Right renal pelvis (tissue), 4 donors: ENCODE measurements at regions not wholly inside any gene's neighbourhood (a gene's known extent, or its start where the extent isn't known, plus 50 kb on each side); places are given as distances from the start of the nearest gene placed in this dataset.
"Not testable (repeated sequence)": the region's sequence is repeated elsewhere in the genome, so short reads cannot be mapped to it uniquely, and the experiment has no call there.

ENCODE experiments used
- DNase-seq, 4 donors: peaks; one replicate each; pipeline ENCODE4 v3.0.0-alpha.2; 2013; ENCODE audit warnings: low read depth in 4 of 4, low spot score in 3 of 4, missing footprints in 1 of 4

GRCh38 chr7:24428676-24429075, 144.6 kb upstream of the PALS2 start:
- no peak for DNase-seq

- DNase-seq: no peak
Measured at GRCh38 chr7:24432677-24433076, 140.6 kb upstream of the PALS2 start.

GRCh38 chr7:24434972-24435371, 138.3 kb upstream of the PALS2 start:
- no peak for DNase-seq

- DNase-seq: no peak
Measured at GRCh38 chr7:24436131-24436920, 136.9 kb upstream of the PALS2 start.

GRCh38 chr7:24438232-24438631, 135.0 kb upstream of the PALS2 start:
- no peak for DNase-seq

- not testable (repeated sequence) for DNase-seq
Measured at GRCh38 chr7:24439104-24439503, 134.1 kb upstream of the PALS2 start.

GRCh38 chr7:24440892-24441291, 132.4 kb upstream of the PALS2 start:
- DNase-seq: no peak

GRCh38 chr7:24441314-24442027, 131.8 kb upstream of the PALS2 start:
- DNase-seq: no peak

- no peak for DNase-seq
Measured at GRCh38 chr7:24442170-24442777, 131.0 kb upstream of the PALS2 start.

GRCh38 chr7:24444666-24445440, 128.4 kb upstream of the PALS2 start:
- peak in 1 of 4 donors; percentile 12 for DNase-seq

- DNase-seq: no peak
Measured at GRCh38 chr7:24448038-24448437, 125.2 kb upstream of the PALS2 start.

- DNase-seq: not testable (repeated sequence)
Measured at GRCh38 chr7:24449416-24449815, 123.8 kb upstream of the PALS2 start.

GRCh38 chr7:24455813-24456525, 117.3 kb upstream of the PALS2 start:
- DNase-seq: no peak

- DNase-seq: no peak
Measured at GRCh38 chr7:24456526-24457218, 116.6 kb upstream of the PALS2 start.

- no peak for DNase-seq
Measured at GRCh38 chr7:24457219-24457558, 116.1 kb upstream of the PALS2 start.

GRCh38 chr7:24462117-24462516, 111.1 kb upstream of the PALS2 start:
- no peak for DNase-seq

GRCh38 chr7:24462984-24463383, 110.3 kb upstream of the PALS2 start:
- DNase-seq: no peak

- DNase-seq: no peak
Measured at GRCh38 chr7:24463474-24463873, 109.8 kb upstream of the PALS2 start.

- DNase-seq: no peak
Measured at GRCh38 chr7:24464861-24465260, 108.4 kb upstream of the PALS2 start.
